ENCODE measurements at regions not wholly inside any gene's neighbourhood (a gene's known extent, or its start where the extent isn't known, plus 50 kb on each side); places are given as distances from the start of the nearest gene placed in this dataset.

DNA sequence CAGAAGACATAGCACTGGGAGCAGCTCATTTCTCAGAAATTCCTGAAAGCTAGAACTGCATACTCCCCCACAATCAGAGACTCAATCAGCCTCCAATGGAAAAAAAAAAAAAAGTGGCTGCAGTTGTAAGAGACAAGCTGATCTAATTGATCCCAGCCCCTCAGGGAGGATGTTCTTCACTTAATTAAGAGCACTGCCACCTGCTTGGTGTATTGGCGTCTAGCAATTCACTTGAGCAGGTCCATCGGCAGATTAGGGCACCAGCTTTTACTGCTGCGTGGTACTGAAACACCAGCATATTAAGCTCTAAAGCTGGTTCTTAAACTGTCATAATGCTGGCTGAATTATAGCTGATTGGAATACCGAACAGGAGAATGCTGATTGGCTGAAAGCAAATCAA, 1890.1 kb upstream of the WWC1 start:
- intact Hi-C loops (cut with DNase I; ENCODE audit: low total_unique reads): no loop called here
- 47 to 85% (median 77%) methylated on average over 4 of the region's 4 CpGs for WGBS, 5 donors
- Histone ChIP-seq H3K27me3 (replicated peaks in 1 of 7) (no peaks in the 10 kb centered on the region), H3K27ac (no peak overlapping the region), H3K4me3 (no peak overlapping the region), H3K36me3 (no peaks in the 10 kb centered on the region), H3K4me1 (no peaks in the 10 kb centered on the region), H3K9me3 (peaks cover 0 to 7% (median 0%) of the 10 kb centered on the region in 8 donors)
- no peak for DNase-seq
- TF ChIP-seq, protein P1, sequence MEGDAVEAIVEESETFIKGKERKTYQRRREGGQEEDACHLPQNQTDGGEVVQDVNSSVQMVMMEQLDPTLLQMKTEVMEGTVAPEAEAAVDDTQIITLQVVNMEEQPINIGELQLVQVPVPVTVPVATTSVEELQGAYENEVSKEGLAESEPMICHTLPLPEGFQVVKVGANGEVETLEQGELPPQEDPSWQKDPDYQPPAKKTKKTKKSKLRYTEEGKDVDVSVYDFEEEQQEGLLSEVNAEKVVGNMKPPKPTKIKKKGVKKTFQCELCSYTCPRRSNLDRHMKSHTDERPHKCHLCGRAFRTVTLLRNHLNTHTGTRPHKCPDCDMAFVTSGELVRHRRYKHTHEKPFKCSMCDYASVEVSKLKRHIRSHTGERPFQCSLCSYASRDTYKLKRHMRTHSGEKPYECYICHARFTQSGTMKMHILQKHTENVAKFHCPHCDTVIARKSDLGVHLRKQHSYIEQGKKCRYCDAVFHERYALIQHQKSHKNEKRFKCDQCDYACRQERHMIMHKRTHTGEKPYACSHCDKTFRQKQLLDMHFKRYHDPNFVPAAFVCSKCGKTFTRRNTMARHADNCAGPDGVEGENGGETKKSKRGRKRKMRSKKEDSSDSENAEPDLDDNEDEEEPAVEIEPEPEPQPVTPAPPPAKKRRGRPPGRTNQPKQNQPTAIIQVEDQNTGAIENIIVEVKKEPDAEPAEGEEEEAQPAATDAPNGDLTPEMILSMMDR (IDR thresholded peaks at IDR 0.05 in 8 of 11, conservative IDR thresholded peaks at IDR 0.05 in 3 of 11): no peak
- TF ChIP-seq POLR2AphosphoS5 (IDR thresholded peaks at IDR 0.05): no peak
- TF ChIP-seq POLR2A (IDR thresholded peaks at IDR 0.05): no peak

DNA sequence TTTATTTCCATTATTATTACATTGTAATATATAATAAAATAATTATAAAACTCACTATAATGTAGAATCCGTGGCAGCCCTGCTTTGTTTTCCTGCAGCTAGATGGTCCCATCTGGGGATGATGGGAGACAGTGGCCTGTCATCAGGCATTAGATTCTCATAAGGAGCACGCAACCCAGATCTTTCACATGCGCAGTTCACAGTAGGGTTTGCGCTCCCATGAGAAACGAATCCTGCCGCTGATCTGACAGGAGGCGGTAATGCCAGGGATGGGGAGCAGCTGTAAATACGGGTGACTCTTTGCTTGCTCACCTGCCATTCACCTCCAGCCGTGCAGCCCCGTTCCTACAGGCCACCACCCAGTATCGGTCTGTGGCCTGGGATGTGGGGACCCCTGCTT, 1879.3 kb upstream of the WWC1 start:
- H3K4me3 ChIP-seq: no peak overlapping the region
- H3K27me3 ChIP-seq (replicated peaks in 1 of 7): no peaks in the 10 kb centered on the region
- H3K36me3 ChIP-seq: no peaks in the 10 kb centered on the region
- TF ChIP-seq, protein P1 (IDR thresholded peaks at IDR 0.05 in 8 of 11, conservative IDR thresholded peaks at IDR 0.05 in 3 of 11): no peak
- H3K27ac ChIP-seq: no peak overlapping the region
- WGBS, 5 donors: 86 to 94% (median 87%) methylated on average over 10 to 11 of the region's 11 CpGs
- intact Hi-C loops (cut with DNase I; ENCODE audit: low total_unique reads): no loop called here
- DNase-seq: no peak
- H3K4me1 ChIP-seq: no peaks in the 10 kb centered on the region
- H3K9me3 ChIP-seq: peaks cover 0 to 6% (median 0%) of the 10 kb centered on the region in 8 donors

- intact Hi-C loops (cut with DNase I; ENCODE audit: low total_unique reads): no loop called here
- Histone ChIP-seq H3K36me3 (no peaks in the 10 kb centered on the region), H3K4me1 (no peaks in the 10 kb centered on the region), H3K27ac (no peak overlapping the region), H3K27me3 (replicated peaks in 1 of 7) (no peaks in the 10 kb centered on the region), H3K9me3 (peaks cover 0 to 16% (median 3%) of the 10 kb centered on the region in 8 donors), H3K4me3 (no peak overlapping the region)
- DNase-seq: no peak
- TF ChIP-seq POLR2AphosphoS5 (IDR thresholded peaks at IDR 0.05): no peak
- 58 to 86% (median 70%) methylated on average over 3 of the region's 3 CpGs for WGBS, 5 donors
Measured at GRCh38 chr5:166427211-166427610, 1864.2 kb upstream of the WWC1 start.

- Histone ChIP-seq H3K36me3 (no peaks in the 10 kb centered on the region), H3K27ac (no peak overlapping the region), H3K27me3 (replicated peaks in 1 of 7) (no peaks in the 10 kb centered on the region), H3K9me3 (peaks cover 0 to 20% (median 3%) of the 10 kb centered on the region in 8 donors), H3K4me3 (no peak overlapping the region), H3K4me1 (no peaks in the 10 kb centered on the region)
- DNase-seq: no peak
- 67 to 85% (median 73%) methylated on average over 2 of the region's 2 CpGs for WGBS, 5 donors
- no peak for TF ChIP-seq POLR2A (IDR thresholded peaks at IDR 0.05)
- intact Hi-C loops (cut with DNase I; ENCODE audit: low total_unique reads): no loop called here
Measured at GRCh38 chr5:166428264-166428803, 1863.1 kb upstream of the WWC1 start.

GRCh38 chr5:166430491-166431319, 1860.7 kb upstream of the WWC1 start:
- TF ChIP-seq POLR2A (IDR thresholded peaks at IDR 0.05) (no peak), POLR2AphosphoS5 (IDR thresholded peaks at IDR 0.05) (no peak)
- TF ChIP-seq, protein P1 (IDR thresholded peaks at IDR 0.05 in 8 of 11, conservative IDR thresholded peaks at IDR 0.05 in 3 of 11): no peak
- Histone ChIP-seq H3K27me3 (replicated peaks in 1 of 7) (no peaks in the 10 kb centered on the region), H3K27ac (no peak overlapping the region), H3K4me1 (no peaks in the 10 kb centered on the region), H3K36me3 (no peaks in the 10 kb centered on the region), H3K9me3 (peaks cover 0 to 20% (median 8%) of the 10 kb centered on the region in 8 donors), H3K4me3 (no peak overlapping the region)
- DNase-seq: no peak
- intact Hi-C loops (cut with DNase I; ENCODE audit: low total_unique reads): no loop called here
- 16 to 32% (median 20%) methylated on average over 5 of the region's 5 CpGs for WGBS, 5 donors
